ENCODE measurements at regions not wholly inside any gene's neighbourhood (a gene's known extent, or its start where the extent isn't known, plus 50 kb on each side); places are given as distances from the start of the nearest gene placed in this dataset.

- DNase-seq (ENCODE audit: extremely low read depth in 1 of 2, low read depth in 1 of 2): no peak
Observed at GRCh38 chr7:21356616-21357015, 71.3 kb upstream of the SP4 start.

DNA sequence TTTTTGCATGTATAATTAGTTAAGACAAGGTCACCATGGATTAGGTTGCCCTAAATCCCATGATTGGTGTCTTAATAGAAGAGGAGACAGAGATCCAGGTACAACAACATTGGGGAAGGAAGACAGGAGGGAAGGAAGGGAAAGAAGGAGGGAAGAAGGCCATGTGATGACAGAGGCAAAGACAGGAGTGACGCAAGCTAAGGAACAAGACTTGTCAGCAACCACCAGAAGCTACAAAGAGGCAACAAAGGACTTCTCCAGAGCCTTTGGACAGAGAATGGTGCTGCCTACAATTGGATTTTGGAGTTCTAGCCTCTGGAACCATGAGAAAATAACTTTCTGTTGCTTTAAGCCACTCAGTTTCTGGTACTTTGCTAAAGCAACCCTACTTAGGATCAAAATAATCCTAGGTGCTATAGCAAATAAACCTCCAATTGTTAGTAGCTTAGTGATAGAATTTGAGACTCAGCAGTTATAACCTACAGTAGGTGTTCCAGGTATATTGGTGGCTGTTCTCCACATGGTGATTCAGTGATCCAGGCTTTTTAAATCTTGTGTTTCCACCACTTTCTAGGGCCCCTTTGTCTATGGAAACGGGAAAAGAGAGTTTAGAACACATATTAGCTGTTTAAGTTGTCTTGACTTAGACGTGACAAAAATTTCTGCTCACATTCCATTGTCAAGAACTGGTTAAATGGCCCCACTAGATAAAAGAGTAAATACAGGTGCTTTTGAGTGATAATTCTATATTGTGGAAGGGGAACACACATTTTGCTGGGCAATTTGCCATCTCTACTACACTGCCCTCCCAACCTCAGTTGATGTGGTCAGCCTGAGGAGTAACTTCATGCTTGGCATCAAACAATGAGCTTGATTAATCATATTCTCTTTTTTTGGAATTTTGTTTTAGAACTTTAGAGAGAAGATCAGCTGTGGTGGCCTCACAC, 70.5 kb upstream of the SP4 start:
- no peak for DNase-seq (ENCODE audit: extremely low read depth in 1 of 2, low read depth in 1 of 2)

DNA sequence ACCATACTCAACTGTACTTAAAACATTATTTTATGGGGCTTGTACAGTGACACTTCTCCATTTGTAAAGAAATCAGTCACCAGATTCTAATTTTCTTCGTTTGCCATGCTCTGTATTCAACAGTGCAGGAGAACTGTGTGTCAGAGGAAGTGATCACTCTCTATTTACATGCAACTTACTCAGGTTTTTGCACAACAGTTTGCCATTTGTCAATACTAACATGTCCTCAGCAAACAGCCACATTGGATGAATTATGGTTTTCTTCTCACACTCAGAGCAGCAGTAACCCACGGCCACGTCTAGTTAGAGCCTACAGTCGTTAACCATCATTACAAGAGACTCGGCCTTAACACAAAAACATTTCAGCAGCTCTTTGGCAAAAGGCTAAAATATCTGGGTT, 69.2 kb upstream of the SP4 start:
- DNase-seq (ENCODE audit: extremely low read depth in 1 of 2, low read depth in 1 of 2): no peak

DNA sequence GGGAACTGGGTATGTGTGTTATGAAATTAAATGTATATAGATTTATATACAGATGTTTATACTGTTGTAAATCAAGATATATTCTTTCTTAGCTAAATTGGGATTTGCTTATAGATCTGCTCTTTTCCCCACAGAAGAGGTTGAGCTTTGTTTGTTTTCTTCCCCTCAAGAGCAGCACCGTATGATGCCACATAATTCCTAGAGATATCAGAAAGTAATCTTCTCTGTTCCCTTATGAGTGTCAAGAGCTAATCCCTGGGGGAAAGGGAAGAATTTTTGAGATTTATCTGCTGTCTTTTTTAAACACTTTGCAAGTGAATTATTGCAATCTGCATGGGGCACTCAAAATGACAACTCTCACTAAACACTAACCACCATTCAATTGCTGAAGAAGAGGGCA, 68.7 kb upstream of the SP4 start:
- no peak for DNase-seq (ENCODE audit: extremely low read depth in 1 of 2, low read depth in 1 of 2)

GRCh38 chr7:21361413-21362125, 66.3 kb upstream of the SP4 start:
- no peak for DNase-seq (ENCODE audit: extremely low read depth in 1 of 2, low read depth in 1 of 2)

- no peak for DNase-seq (ENCODE audit: extremely low read depth in 1 of 2, low read depth in 1 of 2)
Observed at GRCh38 chr7:21364801-21365271, 63.0 kb upstream of the SP4 start.

DNA sequence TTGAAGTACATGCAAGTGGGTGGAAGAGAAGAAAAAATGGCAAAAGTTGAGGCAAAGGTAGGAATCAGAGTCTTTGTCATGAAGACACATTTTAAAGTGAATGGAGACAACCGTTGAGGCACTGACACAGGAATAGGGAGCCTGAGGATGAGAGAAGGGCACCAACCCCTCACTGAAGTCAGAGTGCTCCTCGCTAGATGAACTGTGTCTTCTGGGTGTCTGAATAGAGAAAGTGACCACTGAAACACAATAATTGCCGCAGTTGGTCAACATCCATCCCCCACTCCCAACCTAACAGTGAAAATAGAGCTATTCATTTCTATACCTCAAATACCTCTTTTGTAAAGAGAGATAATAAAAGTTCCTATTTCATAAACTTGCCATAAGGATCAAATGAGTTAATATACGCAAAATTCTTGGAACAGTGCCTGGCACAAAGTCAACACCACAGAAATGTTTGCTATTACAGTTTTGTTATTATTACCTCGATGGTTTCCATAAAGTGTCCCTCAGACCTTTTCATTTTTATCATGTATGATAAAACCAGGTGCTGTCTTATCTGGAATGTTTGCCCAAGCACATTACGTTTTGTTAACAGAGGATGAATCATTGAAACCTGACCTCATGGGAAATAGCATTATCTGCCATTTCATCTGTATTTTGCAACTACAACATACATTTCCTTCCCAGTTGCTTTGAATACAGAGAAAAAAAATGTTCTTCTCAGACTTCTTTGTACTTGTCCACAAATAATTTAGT, 61.8 kb upstream of the SP4 start:
- DNase-seq (ENCODE audit: extremely low read depth in 1 of 2, low read depth in 1 of 2): no peak

- no peak for DNase-seq (ENCODE audit: extremely low read depth in 1 of 2, low read depth in 1 of 2)
Observed at GRCh38 chr7:21367081-21367480, 60.8 kb upstream of the SP4 start.

DNA sequence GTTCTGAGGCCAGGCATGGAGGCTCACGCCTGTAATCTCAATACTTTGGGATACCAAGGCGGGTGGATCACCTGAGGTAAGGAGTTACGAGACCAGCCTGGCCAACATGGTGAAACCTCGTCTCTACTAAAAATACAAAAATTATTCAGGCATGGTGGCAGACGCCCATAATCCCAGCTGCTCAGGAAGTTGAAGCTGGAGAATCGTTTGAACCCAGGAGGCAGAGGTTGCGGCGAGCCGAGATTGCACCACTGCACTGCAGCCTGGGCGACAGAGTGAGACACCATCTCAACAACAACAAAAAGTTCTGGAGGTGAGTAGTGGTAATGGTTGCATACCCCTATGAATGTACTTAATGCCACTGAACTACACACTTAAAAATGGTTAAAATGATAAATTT, 60.3 kb upstream of the SP4 start:
- DNase-seq (ENCODE audit: extremely low read depth in 1 of 2, low read depth in 1 of 2): no peak

DNA sequence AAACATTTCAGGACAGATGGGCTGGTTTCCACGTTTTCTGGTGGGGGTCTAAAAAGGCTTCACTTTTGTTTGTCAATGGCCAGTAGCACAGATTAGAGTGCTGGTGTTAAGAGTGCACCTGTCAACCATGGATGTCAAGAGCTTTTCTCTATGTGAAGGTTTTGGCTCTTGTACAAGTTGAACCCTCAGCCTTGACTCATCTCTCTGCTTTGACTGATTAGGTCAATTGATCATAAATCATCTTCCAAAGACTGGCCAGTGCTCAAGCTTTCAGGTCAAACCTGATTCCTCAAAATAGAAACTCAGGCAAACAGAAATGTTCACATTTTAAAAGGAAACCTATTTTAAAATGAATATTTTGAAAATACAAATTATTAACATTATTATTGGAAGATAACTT, 59.6 kb upstream of the SP4 start:
- no peak for DNase-seq (ENCODE audit: extremely low read depth in 1 of 2, low read depth in 1 of 2)

DNA sequence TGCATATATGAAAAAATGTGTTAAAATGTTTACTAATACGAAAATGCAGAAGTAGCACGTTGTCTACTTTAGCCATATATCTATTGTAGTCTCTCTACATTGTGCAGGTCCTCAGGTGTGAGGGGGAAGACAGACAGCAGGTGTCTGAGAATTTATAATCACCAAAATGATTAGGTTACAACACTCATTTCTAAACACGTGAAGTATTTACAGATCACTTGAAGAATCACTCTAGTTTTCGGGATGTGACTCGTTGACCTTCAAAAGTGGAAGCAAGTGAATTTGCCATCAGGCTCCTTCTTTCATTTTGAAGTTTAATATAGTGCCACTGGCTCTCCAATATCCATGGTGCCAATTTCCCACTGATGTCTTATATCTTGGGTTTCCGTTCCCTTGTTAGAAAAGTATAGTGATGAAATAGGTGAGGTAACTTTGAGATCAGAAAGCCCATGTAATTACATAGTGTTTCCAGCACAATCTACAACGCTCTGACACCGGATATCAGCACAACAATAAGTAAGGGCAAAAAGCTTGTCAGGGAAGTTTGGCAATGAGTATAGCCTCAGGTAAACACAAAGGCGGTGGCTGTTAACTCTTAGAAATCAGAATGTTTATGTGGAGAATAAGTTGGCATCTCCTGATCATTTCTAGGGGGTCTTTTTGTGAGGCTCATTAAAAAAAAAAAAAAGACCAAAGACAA, 57.5 kb upstream of the SP4 start:
- no peak for DNase-seq (ENCODE audit: extremely low read depth in 1 of 2, low read depth in 1 of 2)

- DNase-seq (ENCODE audit: extremely low read depth in 1 of 2, low read depth in 1 of 2): no peak
Observed at GRCh38 chr7:21371360-21371759, 56.5 kb upstream of the SP4 start.

DNA sequence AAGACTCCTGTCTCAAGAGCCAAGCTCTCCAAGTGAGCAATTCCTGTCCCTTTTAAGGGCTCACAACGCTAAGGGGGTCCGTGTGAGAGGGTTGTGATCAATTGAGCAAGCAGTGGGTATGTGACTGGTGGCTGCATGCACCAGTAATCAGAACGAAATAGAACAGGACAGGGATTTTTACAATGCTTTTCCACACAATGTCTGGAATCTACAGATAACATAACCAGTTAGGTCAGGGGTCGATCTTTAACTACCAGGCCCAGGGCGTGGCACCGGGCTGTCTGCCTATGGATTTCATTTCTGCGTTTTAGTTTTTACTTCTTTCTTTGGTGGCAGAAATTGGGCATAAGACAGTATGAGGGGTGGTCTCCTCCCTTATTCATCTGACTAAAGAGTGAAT, 54.9 kb upstream of the SP4 start:
- DNase-seq (ENCODE audit: extremely low read depth in 1 of 2, low read depth in 1 of 2): no peak

- DNase-seq (ENCODE audit: extremely low read depth in 1 of 2, low read depth in 1 of 2): no peak
Observed at GRCh38 chr7:21374134-21374533, 53.7 kb upstream of the SP4 start.

- no peak for DNase-seq (ENCODE audit: extremely low read depth in 1 of 2, low read depth in 1 of 2)
Observed at GRCh38 chr7:21377545-21377944, 50.3 kb upstream of the SP4 start.
